ENCODE measurements at regions not wholly inside any gene's neighbourhood (a gene's known extent, or its start where the extent isn't known, plus 50 kb on each side); places are given as distances from the start of the nearest gene placed in this dataset.

GRCh38 chr18:43482600-43482999, 205.3 kb upstream of the SYT4 start:
- no peak for DNase-seq

- DNase-seq: no peak
Measured at GRCh38 chr18:43484710-43485109, 207.4 kb upstream of the SYT4 start.

- DNase-seq: no peak
Measured at GRCh38 chr18:43485545-43485963, 208.3 kb upstream of the SYT4 start.

GRCh38 chr18:43486462-43486861, 209.2 kb upstream of the SYT4 start:
- no peak for DNase-seq

- DNase-seq: no peak
Measured at GRCh38 chr18:43501099-43501498, 223.8 kb upstream of the SYT4 start.

GRCh38 chr18:43506935-43507334, 229.6 kb upstream of the SYT4 start:
- no peak for DNase-seq

- DNase-seq: no peak
Measured at GRCh38 chr18:43507842-43508481, 230.7 kb upstream of the SYT4 start.

- DNase-seq: no peak
Measured at GRCh38 chr18:43514747-43515146, 237.5 kb upstream of the SYT4 start.

- no peak for DNase-seq
Measured at GRCh38 chr18:43515481-43515880, 238.2 kb upstream of the SYT4 start.

GRCh38 chr18:43524260-43524659, 247.0 kb upstream of the SYT4 start:
- no peak for DNase-seq

GRCh38 chr18:43525169-43525568, 247.9 kb upstream of the SYT4 start:
- DNase-seq: peak; percentile 1

GRCh38 chr18:43526426-43527145, 249.3 kb upstream of the SYT4 start:
- DNase-seq: no peak

GRCh38 chr18:43531438-43531837, 254.1 kb upstream of the SYT4 start:
- no peak for DNase-seq

GRCh38 chr18:43533371-43533770, 256.1 kb upstream of the SYT4 start:
- no peak for DNase-seq

GRCh38 chr18:43534511-43534910, 257.2 kb upstream of the SYT4 start:
- no peak for DNase-seq

GRCh38 chr18:43539862-43540261, 262.6 kb upstream of the SYT4 start:
- no peak for DNase-seq

GRCh38 chr18:43542016-43542415, 264.7 kb upstream of the SYT4 start:
- no peak for DNase-seq

GRCh38 chr18:43543236-43543635, 265.9 kb upstream of the SYT4 start:
- no peak for DNase-seq

GRCh38 chr18:43547456-43547855, 270.2 kb upstream of the SYT4 start:
- no peak for DNase-seq

GRCh38 chr18:43559507-43559906, 282.2 kb upstream of the SYT4 start:
- DNase-seq: no peak

GRCh38 chr18:43563780-43564179, 286.5 kb upstream of the SYT4 start:
- peak; percentile 23 for DNase-seq

- no peak for DNase-seq
Measured at GRCh38 chr18:43570593-43570992, 293.3 kb upstream of the SYT4 start.

GRCh38 chr18:43571078-43571689, 293.9 kb upstream of the SYT4 start:
- DNase-seq: no peak

GRCh38 chr18:43572163-43572562, 294.9 kb upstream of the SYT4 start:
- no peak for DNase-seq
